Lung (tissue), 11 donors: ENCODE measurements at regions not wholly inside any gene's neighbourhood (a gene's known extent, or its start where the extent isn't known, plus 50 kb on each side); places are given as distances from the start of the nearest gene placed in this dataset.

Source experiments
- ATAC-seq: fragments of 200-7000 bp; cut with Tn5 transposase; one replicate; pipeline ENCODE4 v1.9.1; 2020; ENCODE audit warnings: moderate number of reproducible peaks; ENCODE audit not compliant: insufficient read depth, low FRiP score
- DNase-seq, 3 donors: peaks; one replicate each; pipeline ENCODE4 v3.0.0-alpha.2; 2013 to 2017
- H3K27ac ChIP-seq, 2 donors: one replicate each; pipeline ENCODE4 v1.5.1; 2013; ENCODE audit warnings: mild to moderate bottlenecking in 2 of 2, moderate library complexity in 2 of 2, control low read depth in 1 of 2, inconsistent platforms in 1 of 2, low read depth in 1 of 2, low read length in 1 of 2
- H3K27me3 ChIP-seq, 3 donors: one replicate each; pipeline ENCODE4 v1.5.1; 2013; ENCODE audit warnings: low read length in 2 of 3; ENCODE audit not compliant: control insufficient read depth in 3 of 3, insufficient read depth in 3 of 3
- H3K36me3 ChIP-seq, 4 donors: one replicate each; pipeline ENCODE4 v1.5.1; 2013; ENCODE audit warnings: low read length in 4 of 4, mild to moderate bottlenecking in 1 of 4, moderate library complexity in 1 of 4; ENCODE audit not compliant: control insufficient read depth in 4 of 4, insufficient read depth in 4 of 4
- H3K4me1 ChIP-seq, 5 donors: one replicate each; pipeline ENCODE4 v1.5.1; 2013; ENCODE audit warnings: low read length in 5 of 5, mild to moderate bottlenecking in 2 of 5, moderate library complexity in 1 of 5; ENCODE audit not compliant: control insufficient read depth in 5 of 5, insufficient read depth in 5 of 5
- H3K4me3 ChIP-seq: one replicate; pipeline ENCODE4 v1.5.1; 2013; ENCODE audit warnings: mild to moderate bottlenecking, control low read depth, moderate library complexity
- H3K9ac ChIP-seq, 2 donors: one replicate each; pipeline ENCODE4 v1.5.1; 2013; ENCODE audit warnings: low read length in 2 of 2, control low read depth in 1 of 2; ENCODE audit not compliant: insufficient read depth in 1 of 2
- H3K9me3 ChIP-seq, 4 donors: one replicate each; pipeline ENCODE4 v1.5.1; 2013; ENCODE audit warnings: low read length in 3 of 4, mild to moderate bottlenecking in 1 of 4, moderate library complexity in 1 of 4; ENCODE audit not compliant: control insufficient read depth in 4 of 4, insufficient read depth in 3 of 4
- WGBS, 2 donors: extraction: QIAGEN DNeasy Blood & Tissue Kit; methylation state at CpG; one replicate each; pipeline ENCODE4 v1.1.7; 2013; 5-methylcytosine and 5-hydroxymethylcytosine counted together
- TF ChIP-seq, protein P1 (sequence below): IDR thresholded peaks from 2 replicates; pipeline ENCODE4 v1.5.1; 2012; ENCODE audit warnings: mild to moderate bottlenecking; ENCODE audit errors: control extremely low read depth, extremely low read depth
- donor health status: control.
- donor health status: control.
- donor health status: Bipolar disorder and iron deficiency.
- donor health status: healthy.
- donor health status: DM: yes; HTN: yes; CAD: no.

GRCh38 chr22:34489861-34490260 lies 569.6 kb upstream of the LARGE1 start:
- H3K4me1 ChIP-seq, result no peaks in the 10 kb centered on the region
- H3K27me3 ChIP-seq, result no peaks in the 10 kb centered on the region
- TF ChIP-seq, protein P1, sequence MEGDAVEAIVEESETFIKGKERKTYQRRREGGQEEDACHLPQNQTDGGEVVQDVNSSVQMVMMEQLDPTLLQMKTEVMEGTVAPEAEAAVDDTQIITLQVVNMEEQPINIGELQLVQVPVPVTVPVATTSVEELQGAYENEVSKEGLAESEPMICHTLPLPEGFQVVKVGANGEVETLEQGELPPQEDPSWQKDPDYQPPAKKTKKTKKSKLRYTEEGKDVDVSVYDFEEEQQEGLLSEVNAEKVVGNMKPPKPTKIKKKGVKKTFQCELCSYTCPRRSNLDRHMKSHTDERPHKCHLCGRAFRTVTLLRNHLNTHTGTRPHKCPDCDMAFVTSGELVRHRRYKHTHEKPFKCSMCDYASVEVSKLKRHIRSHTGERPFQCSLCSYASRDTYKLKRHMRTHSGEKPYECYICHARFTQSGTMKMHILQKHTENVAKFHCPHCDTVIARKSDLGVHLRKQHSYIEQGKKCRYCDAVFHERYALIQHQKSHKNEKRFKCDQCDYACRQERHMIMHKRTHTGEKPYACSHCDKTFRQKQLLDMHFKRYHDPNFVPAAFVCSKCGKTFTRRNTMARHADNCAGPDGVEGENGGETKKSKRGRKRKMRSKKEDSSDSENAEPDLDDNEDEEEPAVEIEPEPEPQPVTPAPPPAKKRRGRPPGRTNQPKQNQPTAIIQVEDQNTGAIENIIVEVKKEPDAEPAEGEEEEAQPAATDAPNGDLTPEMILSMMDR, result no peak
- ATAC-seq (no peak), DNase-seq (no peak)
- no peak overlapping the region for H3K4me3 ChIP-seq
- H3K27ac ChIP-seq, result no peak overlapping the region
- peaks cover 0 to 6% (median 2%) of the 10 kb centered on the region in 4 donors for H3K9me3 ChIP-seq
- no peak overlapping the region for H3K9ac ChIP-seq
- no peaks in the 10 kb centered on the region for H3K36me3 ChIP-seq
- WGBS, 2 donors, result 76 to 84% methylated on average over 4 of the region's 4 CpGs

DNA sequence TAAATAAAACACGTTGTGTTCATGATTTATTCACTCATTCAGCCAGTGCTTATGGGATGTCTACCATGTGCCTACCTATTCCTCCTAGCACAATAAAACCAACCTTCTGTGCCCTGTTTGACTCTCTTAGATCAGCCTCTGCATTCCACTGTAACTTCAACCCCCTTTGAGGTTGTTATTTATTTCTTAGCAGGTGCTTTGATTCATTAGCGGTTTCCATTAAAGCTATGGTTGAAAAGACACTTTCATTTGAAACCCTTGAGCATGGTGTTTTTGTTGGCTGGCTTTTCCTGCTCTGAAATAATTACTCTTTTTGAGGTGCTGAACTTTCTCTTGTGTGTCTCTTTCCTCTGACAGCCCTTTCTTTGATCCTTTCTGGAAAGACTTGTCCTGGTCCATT lies 570.6 kb upstream of the LARGE1 start:
- H3K4me1 ChIP-seq, result no peaks in the 10 kb centered on the region
- no peak overlapping the region for H3K9ac ChIP-seq
- H3K4me3 ChIP-seq, result no peak overlapping the region
- H3K27me3 ChIP-seq, result no peaks in the 10 kb centered on the region
- peaks cover 0 to 6% (median 2%) of the 10 kb centered on the region in 4 donors for H3K9me3 ChIP-seq
- 40 to 57% methylated on average over 2 of the region's 2 CpGs for WGBS, 2 donors
- no peak for DNase-seq
- no peak for ATAC-seq
- H3K36me3 ChIP-seq, result no peaks in the 10 kb centered on the region
- TF ChIP-seq, protein P1, result no peak
- H3K27ac ChIP-seq, result no peak overlapping the region

GRCh38 chr22:34493486-34493885 lies 572.5 kb upstream of the ISX start:
- Histone ChIP-seq H3K4me3 (no peak overlapping the region), H3K9me3 (peaks cover 0 to 6% (median 3%) of the 10 kb centered on the region in 4 donors), H3K36me3 (no peaks in the 10 kb centered on the region), H3K4me1 (no peaks in the 10 kb centered on the region), H3K27me3 (no peaks in the 10 kb centered on the region), H3K9ac (no peak overlapping the region), H3K27ac (no peak overlapping the region)
- TF ChIP-seq, protein P1, result no peak
- ATAC-seq, result no peak
- no peak for DNase-seq
- WGBS, 2 donors, result 84 to 88% methylated on average over 3 of the region's 3 CpGs

DNA sequence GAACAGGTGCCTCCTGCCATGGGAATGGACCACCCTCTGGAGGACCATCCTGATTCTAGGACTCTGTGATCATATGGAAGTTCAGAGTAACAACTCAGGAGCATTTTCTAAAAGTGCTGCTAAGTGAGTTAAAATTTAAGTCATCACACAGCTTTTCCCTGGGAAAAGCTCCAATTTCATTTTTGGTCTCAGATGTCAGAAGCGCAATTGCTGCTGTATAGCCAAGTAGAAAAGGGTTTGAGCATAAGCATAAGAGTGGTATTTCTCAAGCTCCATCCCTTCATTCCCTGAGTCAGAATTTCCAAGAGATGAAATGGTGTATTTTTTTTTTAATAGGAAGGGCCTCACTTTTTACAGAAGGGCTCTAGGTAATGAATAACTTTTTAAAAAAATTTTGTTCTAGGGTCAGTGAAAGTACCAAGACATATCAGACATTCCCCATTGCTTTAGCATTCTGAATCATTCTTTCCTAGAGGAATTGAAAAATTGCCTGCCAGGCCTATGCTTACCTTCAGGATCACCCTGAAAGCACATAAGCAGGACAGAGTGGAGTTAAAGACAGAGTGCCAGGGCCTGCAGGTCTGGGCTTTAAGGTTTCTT lies 564.5 kb upstream of the ISX start:
- H3K4me1 ChIP-seq, result no peaks in the 10 kb centered on the region
- H3K27ac ChIP-seq, result no peak overlapping the region
- no peak overlapping the region for H3K4me3 ChIP-seq
- DNase-seq, result no peak
- peaks cover 3 to 5% (median 3%) of the 10 kb centered on the region in 4 donors for H3K9me3 ChIP-seq
- TF ChIP-seq, protein P1, result no peak
- ATAC-seq, result no peak
- 91 to 98% methylated on average over 1 of the region's 1 CpG for WGBS, 2 donors
- no peaks in the 10 kb centered on the region for H3K36me3 ChIP-seq
- no peaks in the 10 kb centered on the region for H3K27me3 ChIP-seq
- no peak overlapping the region for H3K9ac ChIP-seq
